CD8-positive, alpha-beta memory T cell (primary cell): ENCODE measurements at regions not wholly inside any gene's neighbourhood (a gene's known extent, or its start where the extent isn't known, plus 50 kb on each side); places are given as distances from the start of the nearest gene placed in this dataset.

ENCODE experiments used
- CTCF ChIA-PET: fragments of 350-600 bp; sonication (Branson Sonifier 250); formaldehyde crosslinking; loops from one replicate; lab custom pipeline; 2021; ENCODE audit warnings: antibody characterized with exemption; lab: Charles Lee
- POLR2A ChIA-PET: fragments of 350-600 bp; sonication (Branson Sonifier 250); formaldehyde crosslinking; loops from one replicate; lab custom pipeline; 2021; ENCODE audit warnings: antibody characterized with exemption; lab: Charles Lee
- DNase-seq, 5 donors: peaks; one replicate each; pipeline versions ENCODE4 v3.0.0 to v3.0.0-alpha.2; 2020 to 2022; ENCODE audit warnings: mixed read lengths in 1 of 5
- H3K27ac ChIP-seq: one replicate; pipeline ENCODE4 v1.7.0; 2013; ENCODE audit warnings: low read depth, mild to moderate bottlenecking, low read length, moderate library complexity
- H3K27me3 ChIP-seq: 2 replicates; pipeline ENCODE4 v1.7.0; 2013; ENCODE audit warnings: low read length, mild to moderate bottlenecking; ENCODE audit not compliant: insufficient read depth, poor library complexity, severe bottlenecking
- H3K36me3 ChIP-seq: 2 replicates; pipeline ENCODE4 v1.7.0; 2013; ENCODE audit warnings: mild to moderate bottlenecking, low read length, moderate library complexity; ENCODE audit not compliant: insufficient read depth
- H3K4me1 ChIP-seq: 2 replicates; pipeline ENCODE4 v1.7.0; 2013; ENCODE audit warnings: mild to moderate bottlenecking, low read length, moderate library complexity; ENCODE audit not compliant: insufficient read depth
- H3K4me3 ChIP-seq: 2 replicates; pipeline ENCODE4 v1.7.0; 2013; ENCODE audit warnings: mild to moderate bottlenecking, low read length
- H3K9me3 ChIP-seq: 2 replicates; pipeline ENCODE4 v1.7.0; 2013; ENCODE audit warnings: mild to moderate bottlenecking, low read length
- H3K27ac Mint-ChIP-seq, 8 donors: one replicate each; pipeline ENCODE4 v1.8.0; 2020 to 2021; ENCODE audit warnings: mixed read lengths in 8 of 8, mild to moderate bottlenecking in 6 of 8, inconsistent platforms in 3 of 8, moderate library complexity in 3 of 8
- H3K27me3 Mint-ChIP-seq, 2 donors: one replicate each; pipeline ENCODE4 v1.8.0; 2020 to 2021; ENCODE audit warnings: mixed read lengths in 2 of 2, mild to moderate bottlenecking in 1 of 2, moderate library complexity in 1 of 2
- H3K36me3 Mint-ChIP-seq, 3 donors: one replicate each; pipeline ENCODE4 v1.8.0; 2020 to 2021; ENCODE audit warnings: mixed read lengths in 3 of 3, inconsistent platforms in 1 of 3, mild to moderate bottlenecking in 1 of 3
- H3K4me1 Mint-ChIP-seq, 3 donors: one replicate each; pipeline ENCODE4 v1.8.0; 2020 to 2021; ENCODE audit warnings: mixed read lengths in 3 of 3, inconsistent platforms in 1 of 3, mild to moderate bottlenecking in 1 of 3
- H3K4me3 Mint-ChIP-seq, 7 donors: one replicate each; pipeline ENCODE4 v1.8.0; 2020 to 2021; ENCODE audit warnings: mixed read lengths in 7 of 7, mild to moderate bottlenecking in 6 of 7, moderate library complexity in 4 of 7, inconsistent platforms in 2 of 7
- H3K9me3 Mint-ChIP-seq, 5 donors: one replicate each; pipeline ENCODE4 v1.8.0; 2020 to 2022; ENCODE audit warnings: mixed read lengths in 5 of 5, mild to moderate bottlenecking in 3 of 5, moderate library complexity in 2 of 5, inconsistent platforms in 1 of 5

- no peak for DNase-seq
- Mint-ChIP-seq H3K36me3 (no peaks in the 10 kb centered on the region), H3K9me3 (peaks cover 0 to 17% (median 5%) of the 10 kb centered on the region in 5 donors), H3K27ac (no peak overlapping the region), H3K4me3 (no peak overlapping the region), H3K27me3 (no peaks in the 10 kb centered on the region), H3K4me1 (no peaks in the 10 kb centered on the region)
- no peaks in the 10 kb centered on the region for H3K36me3 ChIP-seq
- ChIA-PET POLR2A (no interaction called here), CTCF (no interaction called here)
- H3K4me3 ChIP-seq = no peak overlapping the region
- H3K4me1 ChIP-seq = no peaks in the 10 kb centered on the region
- H3K27me3 ChIP-seq = no peaks in the 10 kb centered on the region
- no peak overlapping the region for H3K27ac ChIP-seq
- H3K9me3 ChIP-seq = no peaks in the 10 kb centered on the region
These were observed 345.4 kb downstream of the TDRD15 start for GRCh38 chr2:21469158-21469557.

GRCh38 chr2:21469564-21469963, 345.8 kb downstream of the TDRD15 start:
- POLR2A ChIA-PET = no interaction called here
- no peak overlapping the region for H3K27ac ChIP-seq
- H3K4me1 ChIP-seq = no peaks in the 10 kb centered on the region
- Mint-ChIP-seq H3K27me3 (no peaks in the 10 kb centered on the region), H3K27ac (no peak overlapping the region), H3K4me3 (no peak overlapping the region), H3K9me3 (peaks cover 0 to 17% (median 5%) of the 10 kb centered on the region in 5 donors), H3K4me1 (no peaks in the 10 kb centered on the region), H3K36me3 (no peaks in the 10 kb centered on the region)
- H3K36me3 ChIP-seq = no peaks in the 10 kb centered on the region
- no peak overlapping the region for H3K4me3 ChIP-seq
- no peak for DNase-seq
- no peaks in the 10 kb centered on the region for H3K9me3 ChIP-seq
- CTCF ChIA-PET = no interaction called here
- H3K27me3 ChIP-seq = no peaks in the 10 kb centered on the region

DNA sequence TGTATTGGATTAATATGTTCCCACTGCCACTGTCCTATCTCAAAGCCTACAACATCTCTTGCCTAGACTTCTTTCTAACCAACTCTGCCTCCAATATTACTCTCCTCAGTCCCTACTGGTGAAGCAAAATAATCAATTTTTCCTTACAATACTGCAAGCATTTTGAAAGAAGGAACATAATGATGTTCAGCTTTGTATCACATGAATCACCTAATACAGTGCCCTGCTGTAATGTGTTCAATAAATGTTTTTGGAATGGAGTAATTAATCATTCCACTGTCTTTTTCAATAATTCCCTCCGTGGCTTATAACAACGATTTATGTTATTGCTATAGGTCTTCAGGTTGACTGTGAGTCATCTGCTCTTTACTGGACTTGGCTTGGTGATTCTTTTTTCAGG, 356.4 kb downstream of the TDRD15 start:
- no peak overlapping the region for H3K4me3 ChIP-seq
- CTCF ChIA-PET = no interaction called here

DNA sequence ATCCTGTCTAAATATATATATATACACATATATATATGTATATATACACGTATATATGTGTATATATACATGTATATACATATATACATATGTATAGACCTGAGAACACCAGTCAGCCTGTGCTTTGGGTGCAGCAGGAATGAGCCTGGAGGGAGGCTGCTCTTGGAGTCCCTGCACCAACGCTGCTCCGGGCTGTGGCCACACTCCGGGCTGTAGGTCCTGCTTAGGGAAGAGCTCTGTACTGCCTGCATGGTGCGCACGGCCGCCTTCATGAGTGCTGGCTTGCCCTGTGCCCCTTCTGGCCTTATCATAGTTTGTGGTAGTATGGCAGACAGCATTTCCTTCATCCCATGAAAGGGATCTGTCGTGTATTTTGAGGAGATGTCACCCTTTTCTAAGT, 360.9 kb downstream of the TDRD15 start:
- H3K27me3 ChIP-seq = no peaks in the 10 kb centered on the region
- Mint-ChIP-seq H3K27ac (no peak overlapping the region), H3K4me3 (no peak overlapping the region), H3K27me3 (no peaks in the 10 kb centered on the region), H3K4me1 (no peaks in the 10 kb centered on the region), H3K9me3 (peaks cover 5 to 22% (median 11%) of the 10 kb centered on the region in 5 donors), H3K36me3 (no peaks in the 10 kb centered on the region)
- H3K36me3 ChIP-seq = no peaks in the 10 kb centered on the region
- H3K9me3 ChIP-seq = no peaks in the 10 kb centered on the region
- no peak overlapping the region for H3K4me3 ChIP-seq
- no peak overlapping the region for H3K27ac ChIP-seq
- no peak for DNase-seq
- POLR2A ChIA-PET = no interaction called here
- CTCF ChIA-PET = no interaction called here
- H3K4me1 ChIP-seq = no peaks in the 10 kb centered on the region

More for the DNA sequence above, 356.4 kb downstream of the TDRD15 start:
- POLR2A ChIA-PET = no interaction called here
- no peak for DNase-seq
- H3K36me3 Mint-ChIP-seq = no peaks in the 10 kb centered on the region
- H3K27me3 Mint-ChIP-seq = no peaks in the 10 kb centered on the region
- H3K4me1 Mint-ChIP-seq = no peaks in the 10 kb centered on the region
- no peak overlapping the region for H3K27ac ChIP-seq
- no peaks in the 10 kb centered on the region for H3K27me3 ChIP-seq
- H3K36me3 ChIP-seq = no peaks in the 10 kb centered on the region
- no peaks in the 10 kb centered on the region for H3K9me3 ChIP-seq
- no peak overlapping the region for H3K4me3 Mint-ChIP-seq
- no peaks in the 10 kb centered on the region for H3K4me1 ChIP-seq
- H3K9me3 Mint-ChIP-seq = peaks cover 5 to 23% (median 11%) of the 10 kb centered on the region in 5 donors
- H3K27ac Mint-ChIP-seq = no peak overlapping the region

DNA sequence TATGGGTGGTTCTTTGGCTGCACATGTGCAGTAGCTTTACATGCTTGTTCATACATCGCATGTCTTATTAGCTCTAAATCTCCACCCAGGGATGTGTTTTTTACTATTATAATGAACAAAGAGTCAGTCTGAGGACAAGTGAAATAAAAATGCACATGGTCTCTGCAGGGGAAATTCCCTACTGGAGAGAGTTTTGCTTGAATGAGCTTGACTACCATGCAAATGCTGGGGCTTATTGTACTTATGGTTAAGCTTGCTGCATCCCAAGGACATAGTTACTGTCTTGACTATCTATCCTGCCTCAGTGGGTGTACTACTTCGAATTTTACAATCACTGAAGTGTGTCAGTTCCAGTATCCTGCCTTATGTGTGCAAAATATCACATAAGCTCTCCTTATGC, 362.7 kb downstream of the TDRD15 start:
- POLR2A ChIA-PET = no interaction called here
- Mint-ChIP-seq H3K4me1 (no peaks in the 10 kb centered on the region), H3K4me3 (no peak overlapping the region), H3K27ac (no peak overlapping the region), H3K9me3 (peaks cover 6 to 29% (median 12%) of the 10 kb centered on the region in 5 donors), H3K27me3 (no peaks in the 10 kb centered on the region), H3K36me3 (no peaks in the 10 kb centered on the region)
- DNase-seq = no peak
- H3K36me3 ChIP-seq = no peaks in the 10 kb centered on the region
- no peaks in the 10 kb centered on the region for H3K4me1 ChIP-seq
- no peaks in the 10 kb centered on the region for H3K27me3 ChIP-seq
- no peaks in the 10 kb centered on the region for H3K9me3 ChIP-seq
- CTCF ChIA-PET = no interaction called here
- no peak overlapping the region for H3K27ac ChIP-seq
- H3K4me3 ChIP-seq = no peak overlapping the region

DNA sequence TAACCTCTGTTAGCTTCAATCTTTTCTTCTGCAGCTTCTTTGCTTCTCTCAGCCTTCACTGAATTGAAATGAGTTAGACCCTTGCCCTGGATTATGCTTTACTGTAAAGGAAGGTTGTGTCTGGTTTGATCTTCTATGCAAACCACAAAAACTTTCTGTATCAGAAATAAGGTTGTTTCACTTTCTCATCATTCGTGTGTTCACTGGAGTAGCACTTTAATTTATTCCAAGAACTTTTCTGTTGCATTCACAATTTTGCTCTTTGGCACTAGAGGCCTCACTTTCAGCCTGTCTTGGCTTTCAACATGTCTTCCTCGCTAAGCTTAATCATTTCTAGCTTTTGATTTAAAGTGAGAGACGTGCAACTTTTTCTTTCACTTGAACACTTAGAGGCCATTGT, 365.3 kb downstream of the TDRD15 start:
- no peaks in the 10 kb centered on the region for H3K27me3 ChIP-seq
- H3K27ac Mint-ChIP-seq = no peak overlapping the region
- POLR2A ChIA-PET = no interaction called here
- no peaks in the 10 kb centered on the region for H3K4me1 ChIP-seq
- no peak overlapping the region for H3K4me3 Mint-ChIP-seq
- H3K27ac ChIP-seq = no peak overlapping the region
- H3K4me1 Mint-ChIP-seq = no peaks in the 10 kb centered on the region
- H3K4me3 ChIP-seq = no peak overlapping the region
- no peaks in the 10 kb centered on the region for H3K27me3 Mint-ChIP-seq
- CTCF ChIA-PET = no interaction called here
- no peaks in the 10 kb centered on the region for H3K9me3 ChIP-seq
- no peaks in the 10 kb centered on the region for H3K36me3 Mint-ChIP-seq
- H3K9me3 Mint-ChIP-seq = peaks cover 6 to 29% (median 8%) of the 10 kb centered on the region in 5 donors
- DNase-seq = no peak
- H3K36me3 ChIP-seq = no peaks in the 10 kb centered on the region

GRCh38 chr2:21498016-21498415, 374.2 kb downstream of the TDRD15 start:
- peaks cover 5 to 10% (median 7%) of the 10 kb centered on the region in 5 donors for H3K9me3 Mint-ChIP-seq
- no peak for DNase-seq
- Histone ChIP-seq H3K36me3 (no peaks in the 10 kb centered on the region), H3K27ac (no peak overlapping the region), H3K27me3 (no peaks in the 10 kb centered on the region), H3K9me3 (no peaks in the 10 kb centered on the region), H3K4me3 (no peak overlapping the region), H3K4me1 (no peaks in the 10 kb centered on the region)
- no peak overlapping the region for H3K27ac Mint-ChIP-seq
- no peaks in the 10 kb centered on the region for H3K27me3 Mint-ChIP-seq
- no peak overlapping the region for H3K4me3 Mint-ChIP-seq
- ChIA-PET CTCF (no interaction called here), POLR2A (no interaction called here)
- H3K4me1 Mint-ChIP-seq = no peaks in the 10 kb centered on the region
- H3K36me3 Mint-ChIP-seq = no peaks in the 10 kb centered on the region

GRCh38 chr2:21500401-21500945, 376.7 kb downstream of the TDRD15 start:
- H3K27ac ChIP-seq = no peak overlapping the region
- H3K4me1 ChIP-seq = no peaks in the 10 kb centered on the region
- no peaks in the 10 kb centered on the region for H3K27me3 ChIP-seq
- no peaks in the 10 kb centered on the region for H3K36me3 ChIP-seq
- H3K4me3 ChIP-seq = no peak overlapping the region
- Mint-ChIP-seq H3K36me3 (no peaks in the 10 kb centered on the region), H3K4me3 (no peak overlapping the region), H3K27ac (no peak overlapping the region), H3K9me3 (peaks cover 5 to 13% (median 8%) of the 10 kb centered on the region in 5 donors), H3K4me1 (no peaks in the 10 kb centered on the region), H3K27me3 (no peaks in the 10 kb centered on the region)
- ChIA-PET CTCF (no interaction called here), POLR2A (no interaction called here)
- no peak for DNase-seq
- no peaks in the 10 kb centered on the region for H3K9me3 ChIP-seq
